ENCODE measurements at regions not wholly inside any gene's neighbourhood (a gene's known extent, or its start where the extent isn't known, plus 50 kb on each side); places are given as distances from the start of the nearest gene placed in this dataset.

GRCh38 chr6:56839533-56840183 lies 115.2 kb upstream of the BEND6 start:
- TF ChIP-seq, protein P1, sequence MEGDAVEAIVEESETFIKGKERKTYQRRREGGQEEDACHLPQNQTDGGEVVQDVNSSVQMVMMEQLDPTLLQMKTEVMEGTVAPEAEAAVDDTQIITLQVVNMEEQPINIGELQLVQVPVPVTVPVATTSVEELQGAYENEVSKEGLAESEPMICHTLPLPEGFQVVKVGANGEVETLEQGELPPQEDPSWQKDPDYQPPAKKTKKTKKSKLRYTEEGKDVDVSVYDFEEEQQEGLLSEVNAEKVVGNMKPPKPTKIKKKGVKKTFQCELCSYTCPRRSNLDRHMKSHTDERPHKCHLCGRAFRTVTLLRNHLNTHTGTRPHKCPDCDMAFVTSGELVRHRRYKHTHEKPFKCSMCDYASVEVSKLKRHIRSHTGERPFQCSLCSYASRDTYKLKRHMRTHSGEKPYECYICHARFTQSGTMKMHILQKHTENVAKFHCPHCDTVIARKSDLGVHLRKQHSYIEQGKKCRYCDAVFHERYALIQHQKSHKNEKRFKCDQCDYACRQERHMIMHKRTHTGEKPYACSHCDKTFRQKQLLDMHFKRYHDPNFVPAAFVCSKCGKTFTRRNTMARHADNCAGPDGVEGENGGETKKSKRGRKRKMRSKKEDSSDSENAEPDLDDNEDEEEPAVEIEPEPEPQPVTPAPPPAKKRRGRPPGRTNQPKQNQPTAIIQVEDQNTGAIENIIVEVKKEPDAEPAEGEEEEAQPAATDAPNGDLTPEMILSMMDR (conservative IDR thresholded peaks at IDR 0.05; ENCODE audit: low read depth, low read length), result no peak
- TF ChIP-seq EZH2 (IDR thresholded peaks at IDR 0.05; ENCODE audit: borderline replicate concordance, low read depth, low read length, poor library complexity, severe bottlenecking), result no peak
